ENCODE measurements at regions not wholly inside any gene's neighbourhood (a gene's known extent, or its start where the extent isn't known, plus 50 kb on each side); places are given as distances from the start of the nearest gene placed in this dataset.

DNA sequence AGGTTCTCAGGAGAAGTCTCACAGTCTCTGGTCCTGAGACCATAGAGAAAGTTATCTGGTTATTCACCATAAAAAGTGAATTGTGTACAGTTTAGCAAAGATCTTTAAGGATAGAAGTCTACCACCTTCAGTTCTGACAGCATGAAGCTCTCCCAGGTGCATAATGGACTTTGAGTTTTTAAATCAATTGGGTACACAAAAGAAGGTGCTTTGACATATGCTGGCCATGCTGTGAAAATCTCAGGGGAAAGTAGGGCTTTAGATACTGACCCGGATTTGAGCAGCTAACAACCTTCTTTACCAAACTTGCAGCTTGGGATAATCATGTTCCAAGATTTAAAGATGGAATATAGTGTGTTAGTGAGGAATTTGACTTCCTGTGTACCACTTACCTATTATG, 264.2 kb downstream of the ZSWIM6 start:
- DNase-seq (ENCODE audit: low spot score): no peak

- DNase-seq (ENCODE audit: low spot score): no peak
Measured at GRCh38 chr5:61597684-61598083, 265.6 kb downstream of the ZSWIM6 start.

- DNase-seq (ENCODE audit: low spot score): no peak
Measured at GRCh38 chr5:61598126-61598525, 266.1 kb downstream of the ZSWIM6 start.

DNA sequence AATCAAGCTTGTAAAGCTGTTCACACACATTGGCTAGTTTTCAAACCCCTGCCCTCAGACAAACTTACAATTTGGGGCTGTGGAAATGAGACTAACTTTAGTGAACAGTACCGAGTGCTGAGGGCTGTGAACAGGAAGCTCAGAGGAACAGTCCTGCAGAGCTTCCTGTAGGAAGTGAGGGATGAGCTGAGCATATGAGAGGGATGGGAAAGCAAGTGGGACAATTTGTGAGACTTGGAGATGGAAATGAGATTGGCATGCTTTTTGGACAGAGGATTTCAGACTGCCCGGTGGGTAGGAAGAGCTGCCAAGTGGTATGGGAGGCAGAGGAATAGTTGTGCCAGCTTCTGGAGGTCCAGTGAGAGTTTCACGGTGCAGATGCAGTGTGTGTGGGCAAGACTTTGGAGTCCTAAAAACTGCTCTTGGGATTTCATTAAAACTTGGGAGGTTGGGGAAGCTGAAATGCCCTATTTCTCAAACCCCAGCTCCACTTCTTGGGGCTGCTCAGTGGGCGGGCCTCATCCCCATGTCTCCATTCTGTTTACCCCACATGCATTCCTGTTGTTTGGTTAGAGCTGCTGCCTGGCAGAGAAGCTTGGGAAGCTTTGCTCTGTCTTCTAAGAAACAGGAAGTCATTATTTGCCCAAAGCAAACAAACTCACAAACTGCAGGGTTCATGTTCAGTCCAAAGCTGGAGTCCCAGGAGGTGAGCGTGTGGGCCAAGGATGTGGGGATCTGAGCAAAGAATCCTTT, 267.5 kb downstream of the ZSWIM6 start:
- no peak for DNase-seq (ENCODE audit: low spot score)

DNA sequence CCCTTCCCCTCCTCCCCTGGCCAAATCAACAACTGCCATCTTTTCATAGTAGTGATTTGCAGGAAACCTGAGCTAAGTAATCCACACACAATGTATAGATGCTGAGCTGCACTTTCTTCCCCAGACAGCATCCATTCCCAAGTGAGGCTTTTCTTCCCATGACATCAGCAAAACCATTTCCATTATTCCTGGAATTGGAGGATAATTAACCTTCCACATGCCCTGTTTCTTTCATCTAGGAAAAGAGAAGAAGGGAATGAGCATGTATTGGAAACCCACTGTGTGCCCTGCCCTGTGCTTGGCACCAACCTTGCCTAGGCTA, 268.0 kb downstream of the ZSWIM6 start:
- no peak for DNase-seq (ENCODE audit: low spot score)

DNA sequence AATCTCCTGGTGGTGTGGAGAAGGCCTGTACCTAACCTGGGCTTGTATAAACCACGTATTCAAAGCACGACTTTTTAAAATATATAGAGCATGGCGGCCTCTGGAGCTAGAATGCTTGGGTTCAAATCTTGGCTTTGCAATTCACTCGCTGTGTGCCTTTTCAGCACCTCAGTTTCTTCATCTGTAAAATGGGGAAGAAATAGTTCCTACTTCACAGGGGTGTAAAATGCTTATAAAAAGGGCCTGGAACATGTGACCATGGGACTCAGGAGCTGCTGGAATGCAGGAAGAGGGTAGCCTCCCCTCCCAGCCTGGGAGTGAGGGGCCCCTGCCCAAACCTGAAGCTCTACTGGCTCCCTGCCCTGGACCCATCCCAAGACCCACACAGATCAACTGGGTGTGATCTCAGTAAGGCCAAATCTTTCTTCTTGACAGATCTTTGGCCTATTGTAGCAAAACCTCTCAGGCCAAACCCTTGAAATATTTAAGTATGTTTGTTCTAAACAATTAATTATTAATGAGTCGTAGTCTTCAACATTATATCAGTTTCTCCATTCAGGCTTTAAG, 269.0 kb downstream of the ZSWIM6 start:
- DNase-seq (ENCODE audit: low spot score): no peak

DNA sequence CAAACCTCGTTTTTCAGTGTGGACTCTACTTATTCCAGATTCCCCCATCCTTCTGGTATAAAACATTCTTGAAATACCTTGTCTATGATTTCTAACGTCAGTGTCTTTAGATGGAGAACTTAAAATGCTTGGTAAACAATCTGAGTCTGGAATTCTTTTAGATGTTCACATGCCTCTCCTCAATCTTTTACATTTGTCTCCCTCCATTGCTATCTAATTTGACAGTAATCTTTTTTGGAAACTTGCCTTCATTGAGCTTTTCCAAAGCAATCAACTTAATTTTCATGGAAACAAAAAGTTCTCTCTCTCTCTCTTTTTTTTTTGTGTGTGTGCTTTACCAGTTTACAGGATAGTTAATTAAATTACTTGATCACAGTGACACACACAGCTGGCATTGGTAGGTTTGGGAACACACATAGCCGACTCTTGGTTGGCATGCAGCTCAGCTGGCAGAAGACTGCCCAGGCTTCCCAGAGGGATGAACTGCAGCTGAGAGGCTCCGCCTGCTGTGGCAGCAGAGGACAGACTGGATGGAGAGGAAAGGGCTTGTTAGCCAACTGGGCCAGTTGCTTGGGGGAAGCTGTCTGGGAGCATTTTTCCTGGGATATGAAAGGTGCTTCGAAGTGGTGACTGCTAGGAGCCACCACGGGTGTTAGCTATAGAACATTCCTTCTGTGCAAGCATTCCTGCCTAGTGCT, 271.3 kb downstream of the ZSWIM6 start:
- peak; percentile 90 for DNase-seq (ENCODE audit: low spot score)

GRCh38 chr5:61604076-61605025, 272.3 kb downstream of the ZSWIM6 start:
- DNase-seq (ENCODE audit: low spot score): no peak

DNA sequence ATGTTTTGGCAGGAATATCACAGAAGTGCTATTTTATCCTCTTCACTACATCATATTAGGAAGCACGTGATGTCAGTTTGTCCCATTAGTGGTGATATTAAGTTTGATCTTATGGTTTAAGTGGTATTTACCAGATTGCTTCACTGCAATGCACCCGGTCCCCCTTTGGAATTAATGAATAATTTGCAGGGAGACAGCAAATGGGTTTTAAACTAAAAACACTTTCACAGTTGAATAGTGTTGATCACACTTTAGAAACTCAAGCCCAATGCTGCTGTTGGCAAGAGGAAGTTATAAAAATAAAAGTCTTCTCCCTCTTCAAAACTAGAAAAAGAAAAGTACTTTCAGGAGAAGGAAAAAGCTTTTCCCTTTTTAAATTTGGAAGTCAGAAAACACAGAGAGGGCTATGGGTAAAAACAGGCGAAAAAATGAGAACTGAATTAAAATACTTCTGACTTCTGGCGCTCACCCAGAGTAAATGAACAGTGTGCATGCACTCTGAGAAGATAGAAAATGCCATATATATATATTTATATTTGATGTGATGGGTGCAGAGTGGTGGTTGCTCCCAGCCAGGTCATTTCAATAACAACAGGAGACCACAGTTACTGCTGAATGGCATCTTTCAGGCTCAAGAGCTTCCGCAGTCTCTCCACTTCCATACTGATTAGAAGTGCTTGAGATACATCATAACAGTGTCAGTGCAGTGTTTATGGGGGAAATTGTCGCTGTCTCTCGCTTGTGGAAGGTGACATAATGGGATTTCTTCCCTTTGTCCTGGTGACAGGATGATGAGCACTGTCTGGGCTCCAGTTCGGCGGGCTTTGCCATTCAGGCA, 278.0 kb downstream of the ZSWIM6 start:
- no peak for DNase-seq (ENCODE audit: low spot score)

- no peak for DNase-seq (ENCODE audit: low spot score)
Measured at GRCh38 chr5:61610678-61611024, 278.6 kb downstream of the ZSWIM6 start.

DNA sequence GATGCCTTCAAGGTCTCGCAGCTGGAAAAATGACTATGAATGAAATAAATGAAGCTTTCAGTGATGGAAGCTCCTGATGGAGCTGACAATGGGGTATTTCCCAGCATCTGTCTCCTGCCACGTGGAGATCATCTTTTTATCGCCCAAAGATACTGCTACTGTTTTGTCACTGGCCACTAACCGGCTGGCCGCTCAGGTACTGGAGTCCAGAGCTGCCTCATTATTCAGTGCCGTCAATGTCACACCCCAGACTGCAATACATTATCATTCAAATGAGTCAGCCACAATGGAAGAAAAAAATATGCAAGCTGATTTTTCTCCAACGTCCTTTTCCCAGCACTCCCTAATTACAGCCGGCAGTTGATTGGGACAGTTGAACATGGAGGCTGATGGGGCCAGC, 280.4 kb downstream of the ZSWIM6 start:
- no peak for DNase-seq (ENCODE audit: low spot score)

DNA sequence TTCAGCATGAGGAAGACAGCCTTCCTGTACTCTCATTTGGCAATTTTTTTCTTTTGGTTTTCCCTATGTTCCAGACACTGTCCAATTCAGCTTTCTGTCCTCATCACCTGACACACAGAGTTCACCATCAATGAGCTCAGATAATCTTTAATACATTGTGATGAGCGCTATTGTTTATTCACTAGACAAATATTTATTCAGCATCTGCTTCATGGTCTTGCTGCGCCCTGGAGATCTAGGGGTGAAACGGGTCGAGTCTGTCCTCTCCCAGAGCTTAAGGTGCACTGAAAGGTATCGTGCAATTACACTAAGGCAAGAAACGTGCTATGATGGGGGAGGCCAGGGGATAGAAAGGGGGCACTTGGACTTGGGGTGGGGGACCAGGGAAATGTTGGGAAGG, 281.6 kb downstream of the ZSWIM6 start:
- no peak for DNase-seq (ENCODE audit: low spot score)

DNA sequence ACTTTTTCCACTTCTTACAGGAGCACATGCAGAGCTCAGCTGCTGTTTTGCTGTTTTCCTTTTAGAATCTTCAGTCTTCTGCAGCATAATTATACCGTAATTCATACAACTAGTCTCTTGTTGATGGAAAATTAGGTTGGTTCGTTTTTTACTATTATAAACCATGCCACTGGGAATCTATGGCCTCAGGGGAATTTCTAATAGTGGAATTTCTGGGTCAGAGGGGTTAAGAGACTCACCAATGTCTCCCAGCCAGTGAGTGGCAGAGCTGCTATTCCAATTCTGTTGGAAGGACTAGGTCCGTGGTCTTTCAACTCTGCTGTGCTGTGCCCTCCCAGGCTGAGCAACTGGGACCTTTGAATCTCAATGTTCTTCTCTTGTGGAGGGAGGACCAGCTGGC, 282.5 kb downstream of the ZSWIM6 start:
- no peak for DNase-seq (ENCODE audit: low spot score)

DNA sequence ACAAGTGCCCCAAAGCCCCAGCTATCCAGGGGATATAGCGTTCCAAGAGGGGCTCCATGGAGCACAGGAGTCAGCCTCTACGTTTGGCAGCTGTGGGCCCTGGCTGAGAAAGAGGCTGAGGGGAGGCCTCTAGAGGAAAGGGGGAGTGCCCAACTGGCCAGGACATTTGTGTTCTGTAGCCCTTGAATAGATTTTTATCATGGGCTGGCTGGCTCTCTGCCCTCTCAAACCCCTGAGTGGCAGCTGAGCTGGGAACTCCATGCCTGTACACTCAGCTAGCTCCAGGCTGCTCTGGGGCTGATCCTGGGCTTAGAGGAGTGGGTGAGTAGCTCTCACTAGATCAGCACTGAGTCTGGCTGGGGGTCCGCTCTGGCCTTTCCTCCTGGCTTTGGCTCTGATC, 285.0 kb downstream of the ZSWIM6 start:
- no peak for DNase-seq (ENCODE audit: low spot score)

GRCh38 chr5:61617995-61618525, 286.0 kb downstream of the ZSWIM6 start:
- DNase-seq (ENCODE audit: low spot score): no peak

- DNase-seq (ENCODE audit: low spot score): no peak
Measured at GRCh38 chr5:61618577-61618976, 286.5 kb downstream of the ZSWIM6 start.

GRCh38 chr5:61619289-61619688, 287.2 kb downstream of the ZSWIM6 start:
- DNase-seq (ENCODE audit: low spot score): no peak

DNA sequence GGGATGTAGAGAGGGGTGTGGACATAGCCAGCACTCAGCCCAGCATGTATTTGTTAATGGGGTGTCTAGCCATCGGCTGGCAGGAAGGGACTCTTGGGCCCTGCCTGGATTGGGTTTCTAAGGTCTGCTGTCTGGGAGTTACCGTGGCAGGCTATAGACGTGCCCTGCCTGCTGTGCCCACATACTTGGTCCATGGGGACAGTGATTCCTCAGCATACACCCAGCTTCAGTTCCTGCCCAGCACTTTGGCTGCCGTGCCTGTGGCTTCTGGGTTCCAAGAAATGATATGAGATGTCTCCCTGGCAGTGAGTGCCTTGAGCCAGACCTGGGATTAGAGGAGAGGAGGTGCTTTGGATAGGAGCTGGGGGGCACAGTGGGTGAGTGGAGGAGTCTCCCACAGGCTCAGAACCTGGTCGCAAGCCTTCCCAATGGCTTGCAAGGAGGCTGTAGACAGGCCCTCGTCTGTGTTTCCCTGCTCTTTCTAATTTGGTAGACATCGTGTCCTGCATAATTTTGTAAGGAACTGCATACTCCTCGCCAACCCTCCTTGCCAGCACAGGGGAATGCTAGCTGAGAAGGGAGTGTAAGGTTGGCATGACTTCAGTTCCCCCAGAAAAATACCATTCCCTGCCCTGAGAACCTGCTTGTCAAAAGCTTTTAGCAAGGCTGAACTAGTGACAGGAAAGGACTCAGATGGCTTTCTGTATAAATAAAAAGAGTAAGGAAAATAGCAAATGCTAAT, 287.9 kb downstream of the ZSWIM6 start:
- DNase-seq (ENCODE audit: low spot score): no peak

GRCh38 chr5:61620699-61621182, 288.7 kb downstream of the ZSWIM6 start:
- peak; percentile 83 for DNase-seq (ENCODE audit: low spot score)

DNA sequence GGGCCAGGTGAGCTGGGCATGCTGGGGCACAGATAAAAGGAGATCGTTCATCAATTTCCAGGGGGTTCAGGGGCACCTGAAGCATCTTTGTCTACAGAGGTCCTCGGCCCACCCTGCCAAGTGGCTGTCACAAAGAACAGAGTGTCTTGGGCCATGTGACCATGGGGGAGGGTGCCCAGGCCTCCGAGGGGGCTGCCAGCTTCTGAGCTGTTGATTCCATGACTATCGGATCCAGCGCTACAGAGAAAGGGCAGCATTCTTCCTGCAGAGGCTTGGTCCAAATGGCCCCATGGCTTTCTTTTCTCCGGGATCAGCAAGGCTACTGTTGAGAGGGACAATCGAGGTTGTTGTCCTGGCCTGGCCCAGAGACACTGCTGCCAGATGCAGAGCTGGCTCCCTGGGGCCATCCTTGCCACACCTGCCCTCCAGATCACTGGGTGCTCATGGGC, 289.2 kb downstream of the ZSWIM6 start:
- DNase-seq (ENCODE audit: low spot score): peak; percentile 99
